Endothelial cell (in vitro differentiated cells): ENCODE measurements at regions not wholly inside any gene's neighbourhood (a gene's known extent, or its start where the extent isn't known, plus 50 kb on each side); places are given as distances from the start of the nearest gene placed in this dataset.

ENCODE experiments used
- DNase-seq: peaks from one replicate; pipeline ENCODE4 v3.0.0; 2021; ENCODE audit warnings: low spot score
- H3K27ac Mint-ChIP-seq: one replicate; pipeline ENCODE4 v1.8.0; 2021; ENCODE audit warnings: mixed read lengths, inconsistent platforms; ENCODE audit not compliant: unreplicated experiment
- H3K27me3 Mint-ChIP-seq: one replicate; pipeline ENCODE4 v1.8.0; 2021; ENCODE audit warnings: mild to moderate bottlenecking, moderate library complexity, mixed read lengths, inconsistent platforms; ENCODE audit not compliant: unreplicated experiment
- H3K36me3 Mint-ChIP-seq: one replicate; pipeline ENCODE4 v1.8.0; 2021; ENCODE audit warnings: mild to moderate bottlenecking, low read depth, mixed read lengths, inconsistent platforms; ENCODE audit not compliant: unreplicated experiment
- H3K4me1 Mint-ChIP-seq: one replicate; pipeline ENCODE4 v1.8.0; 2021; ENCODE audit warnings: mild to moderate bottlenecking, mixed read lengths, inconsistent platforms; ENCODE audit not compliant: unreplicated experiment
- H3K4me3 Mint-ChIP-seq: one replicate; pipeline ENCODE4 v1.8.0; 2021; ENCODE audit warnings: mild to moderate bottlenecking, mixed read lengths, inconsistent platforms; ENCODE audit not compliant: unreplicated experiment
- H3K9me3 Mint-ChIP-seq: one replicate; pipeline ENCODE4 v1.8.0; 2021; ENCODE audit warnings: mixed read lengths, inconsistent platforms; ENCODE audit not compliant: unreplicated experiment
- TF ChIP-seq, protein P1 (sequence below): fragments of 200-600 bp; sonication (generic); IDR thresholded peaks from one replicate; pipeline ENCODE4 v1.5.0; 2021; ENCODE audit warnings: antibody characterized with exemption; ENCODE audit not compliant: unreplicated experiment

DNA sequence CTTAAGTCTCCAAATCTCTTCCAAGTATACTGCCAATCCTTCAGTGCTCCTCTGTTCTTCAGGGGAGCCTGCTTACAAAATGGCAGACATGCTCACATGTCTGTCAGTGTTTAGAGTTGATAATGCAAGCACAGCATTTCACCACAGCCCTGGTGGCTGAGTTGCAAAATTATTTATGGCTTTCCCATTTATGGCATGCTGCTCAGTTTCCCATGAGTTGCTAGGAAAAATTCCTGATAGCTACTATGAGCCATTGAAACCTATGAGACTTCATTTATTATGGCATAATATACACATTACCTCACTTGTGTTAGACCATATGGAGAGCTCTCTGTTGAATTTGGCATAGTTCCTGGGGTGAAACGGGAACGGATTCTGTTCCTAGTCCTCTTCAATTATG lies 448.7 kb upstream of the TCF4 start:
- Mint-ChIP-seq H3K36me3 (peaks cover 3% of the 10 kb centered on the region), H3K4me1 (no peaks in the 10 kb centered on the region), H3K27me3 (peaks cover 2% of the 10 kb centered on the region), H3K4me3 (no peak overlapping the region), H3K27ac (no peak overlapping the region), H3K9me3 (peaks cover 9% of the 10 kb centered on the region)
- no peak for DNase-seq
- TF ChIP-seq, protein P1, sequence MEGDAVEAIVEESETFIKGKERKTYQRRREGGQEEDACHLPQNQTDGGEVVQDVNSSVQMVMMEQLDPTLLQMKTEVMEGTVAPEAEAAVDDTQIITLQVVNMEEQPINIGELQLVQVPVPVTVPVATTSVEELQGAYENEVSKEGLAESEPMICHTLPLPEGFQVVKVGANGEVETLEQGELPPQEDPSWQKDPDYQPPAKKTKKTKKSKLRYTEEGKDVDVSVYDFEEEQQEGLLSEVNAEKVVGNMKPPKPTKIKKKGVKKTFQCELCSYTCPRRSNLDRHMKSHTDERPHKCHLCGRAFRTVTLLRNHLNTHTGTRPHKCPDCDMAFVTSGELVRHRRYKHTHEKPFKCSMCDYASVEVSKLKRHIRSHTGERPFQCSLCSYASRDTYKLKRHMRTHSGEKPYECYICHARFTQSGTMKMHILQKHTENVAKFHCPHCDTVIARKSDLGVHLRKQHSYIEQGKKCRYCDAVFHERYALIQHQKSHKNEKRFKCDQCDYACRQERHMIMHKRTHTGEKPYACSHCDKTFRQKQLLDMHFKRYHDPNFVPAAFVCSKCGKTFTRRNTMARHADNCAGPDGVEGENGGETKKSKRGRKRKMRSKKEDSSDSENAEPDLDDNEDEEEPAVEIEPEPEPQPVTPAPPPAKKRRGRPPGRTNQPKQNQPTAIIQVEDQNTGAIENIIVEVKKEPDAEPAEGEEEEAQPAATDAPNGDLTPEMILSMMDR = no peak

DNA sequence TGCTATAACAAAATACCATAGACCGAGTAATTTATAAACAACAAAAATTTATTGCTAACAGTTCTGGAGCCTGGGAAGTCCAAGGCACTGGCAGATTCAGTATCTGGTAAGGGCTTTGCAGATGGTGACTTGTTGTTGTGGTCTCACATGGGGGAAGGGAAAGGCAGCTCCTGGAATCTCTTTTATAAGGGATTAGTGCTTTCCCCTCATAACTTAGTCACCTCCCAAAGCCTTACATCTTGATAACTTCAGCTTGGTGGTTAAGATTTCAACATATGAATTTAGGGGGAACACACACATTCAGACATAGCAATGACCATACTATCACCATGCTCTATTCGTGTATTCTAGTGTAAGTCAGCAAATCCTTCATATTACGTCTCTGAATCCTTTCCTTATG lies 447.6 kb upstream of the TCF4 start:
- H3K27ac Mint-ChIP-seq = no peak overlapping the region
- H3K36me3 Mint-ChIP-seq = peaks cover 3% of the 10 kb centered on the region
- H3K27me3 Mint-ChIP-seq = peaks cover 2% of the 10 kb centered on the region
- no peak for DNase-seq
- no peaks in the 10 kb centered on the region for H3K4me1 Mint-ChIP-seq
- H3K4me3 Mint-ChIP-seq = no peak overlapping the region
- TF ChIP-seq, protein P1 = no peak
- peaks cover 9% of the 10 kb centered on the region for H3K9me3 Mint-ChIP-seq

DNA sequence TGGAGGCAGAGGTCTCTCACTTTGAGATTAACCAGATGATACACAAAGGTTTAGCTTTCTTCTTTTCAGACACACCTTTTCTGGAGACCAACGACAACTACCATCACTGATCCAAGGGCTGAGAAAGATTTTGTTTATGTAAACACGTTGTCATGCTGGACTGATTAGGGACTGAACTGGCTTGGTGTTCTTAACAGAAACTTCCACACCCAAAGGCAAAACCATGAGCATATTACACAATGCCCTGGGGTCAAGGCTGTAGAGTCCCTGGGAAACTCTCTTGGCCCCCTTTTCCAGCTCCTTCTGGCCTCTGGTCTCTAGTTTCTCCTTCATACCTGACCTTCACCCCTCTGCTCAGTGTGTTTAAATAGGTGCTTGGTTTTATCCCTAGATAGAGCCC lies 447.0 kb upstream of the TCF4 start:
- no peak for DNase-seq
- Mint-ChIP-seq H3K36me3 (peaks cover 3% of the 10 kb centered on the region), H3K27me3 (peaks cover 2% of the 10 kb centered on the region), H3K4me3 (no peak overlapping the region), H3K27ac (no peak overlapping the region), H3K4me1 (peaks cover 1% of the 10 kb centered on the region), H3K9me3 (peaks cover 9% of the 10 kb centered on the region)
- TF ChIP-seq, protein P1 = no peak

DNA sequence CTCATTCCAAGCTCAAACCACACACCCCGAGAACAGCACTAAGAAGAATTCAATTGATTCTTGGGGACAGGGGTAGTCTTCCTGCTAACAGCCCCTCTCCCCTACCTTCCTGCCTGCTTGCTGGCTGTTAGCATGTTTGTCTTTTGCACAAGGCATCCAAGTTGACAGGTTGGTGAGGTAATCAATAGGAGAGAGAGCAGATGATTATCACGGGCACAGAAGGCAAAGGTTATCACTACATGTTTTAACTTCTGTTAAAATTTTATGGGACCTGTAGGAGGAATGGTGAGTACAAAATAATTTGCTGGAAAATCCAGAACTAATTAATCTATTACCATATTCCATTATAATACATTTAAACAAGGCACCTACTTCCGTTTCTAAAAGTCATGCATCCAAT lies 442.1 kb upstream of the TCF4 start:
- DNase-seq = no peak
- Mint-ChIP-seq H3K9me3 (peaks cover 9% of the 10 kb centered on the region), H3K27me3 (peaks cover 2% of the 10 kb centered on the region), H3K27ac (no peak overlapping the region), H3K36me3 (peaks cover 7% of the 10 kb centered on the region), H3K4me1 (peaks cover 3% of the 10 kb centered on the region), H3K4me3 (no peak overlapping the region)
- TF ChIP-seq, protein P1 = no peak

DNA sequence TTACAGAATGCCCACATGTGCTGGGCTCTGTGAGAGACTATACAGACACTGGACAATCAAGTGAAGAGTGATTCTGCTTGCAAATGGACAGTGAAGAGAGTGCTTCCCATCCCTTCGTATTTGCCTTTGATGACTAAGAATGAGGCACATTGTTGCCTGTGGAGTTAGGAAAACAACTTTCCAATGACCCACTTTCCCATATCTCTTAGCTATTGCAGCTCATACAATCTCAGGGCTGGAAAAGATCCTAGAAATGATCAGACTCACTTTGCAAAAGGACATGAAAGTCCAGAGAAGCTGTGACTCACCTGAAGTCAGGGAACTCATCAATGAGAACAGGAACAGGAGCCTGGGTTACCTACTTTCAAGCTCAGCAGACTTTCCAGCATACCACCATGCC lies 440.5 kb upstream of the TCF4 start:
- DNase-seq = no peak
- peaks cover 5% of the 10 kb centered on the region for H3K9me3 Mint-ChIP-seq
- H3K4me3 Mint-ChIP-seq = no peak overlapping the region

More for the DNA sequence above, 440.5 kb upstream of the TCF4 start:
- Mint-ChIP-seq H3K4me1 (peaks cover 3% of the 10 kb centered on the region), H3K27me3 (no peaks in the 10 kb centered on the region), H3K36me3 (peaks cover 7% of the 10 kb centered on the region), H3K27ac (no peak overlapping the region)
- TF ChIP-seq, protein P1 = no peak
